GM18499 (cell line): ENCODE measurements at regions not wholly inside any gene's neighbourhood (a gene's known extent, or its start where the extent isn't known, plus 50 kb on each side); places are given as distances from the start of the nearest gene placed in this dataset.
A peak's percentile ranks its signal among the peaks of the same experiment; 100 is the strongest.
"Not testable (repeated sequence)": the region's sequence is repeated elsewhere in the genome, so short reads cannot be mapped to it uniquely, and the experiment has no call there.

Source experiments
- ATAC-seq: cut with Tn5 transposase; IDR thresholded peaks from one replicate; pipeline ENCODE4 v1.9.1; 2021; ENCODE audit warnings: moderate number of reproducible peaks; ENCODE audit not compliant: insufficient read depth, unreplicated experiment

GRCh38 chr5:143547342-143547741 is 143.9 kb upstream of the NR3C1 start:
- no peak for ATAC-seq

DNA sequence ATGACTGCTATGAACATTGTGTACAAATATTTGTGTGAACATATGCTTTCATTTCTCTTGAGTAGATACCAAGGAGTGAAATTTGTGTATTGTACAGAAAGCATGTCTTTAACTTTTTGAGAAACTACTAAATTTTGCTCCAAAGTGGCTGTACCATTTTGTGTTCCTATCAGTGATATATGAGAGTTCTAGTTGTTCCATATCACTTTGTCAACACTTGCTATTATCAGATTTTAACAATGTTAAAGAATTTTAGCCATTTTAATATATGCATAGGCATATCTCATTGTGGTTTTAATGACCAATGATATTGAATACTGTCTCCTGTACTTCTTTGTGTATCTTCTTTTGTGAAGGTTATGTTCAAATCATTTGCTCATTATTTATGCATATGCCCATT is 142.9 kb upstream of the NR3C1 start:
- ATAC-seq = no peak

GRCh38 chr5:143544606-143545005 is 141.1 kb upstream of the NR3C1 start:
- no peak for ATAC-seq

- no peak for ATAC-seq
Observed at GRCh38 chr5:143543358-143544255, 140.1 kb upstream of the NR3C1 start.

- ATAC-seq = no peak
Observed at GRCh38 chr5:143542798-143543144, 139.3 kb upstream of the NR3C1 start.

DNA sequence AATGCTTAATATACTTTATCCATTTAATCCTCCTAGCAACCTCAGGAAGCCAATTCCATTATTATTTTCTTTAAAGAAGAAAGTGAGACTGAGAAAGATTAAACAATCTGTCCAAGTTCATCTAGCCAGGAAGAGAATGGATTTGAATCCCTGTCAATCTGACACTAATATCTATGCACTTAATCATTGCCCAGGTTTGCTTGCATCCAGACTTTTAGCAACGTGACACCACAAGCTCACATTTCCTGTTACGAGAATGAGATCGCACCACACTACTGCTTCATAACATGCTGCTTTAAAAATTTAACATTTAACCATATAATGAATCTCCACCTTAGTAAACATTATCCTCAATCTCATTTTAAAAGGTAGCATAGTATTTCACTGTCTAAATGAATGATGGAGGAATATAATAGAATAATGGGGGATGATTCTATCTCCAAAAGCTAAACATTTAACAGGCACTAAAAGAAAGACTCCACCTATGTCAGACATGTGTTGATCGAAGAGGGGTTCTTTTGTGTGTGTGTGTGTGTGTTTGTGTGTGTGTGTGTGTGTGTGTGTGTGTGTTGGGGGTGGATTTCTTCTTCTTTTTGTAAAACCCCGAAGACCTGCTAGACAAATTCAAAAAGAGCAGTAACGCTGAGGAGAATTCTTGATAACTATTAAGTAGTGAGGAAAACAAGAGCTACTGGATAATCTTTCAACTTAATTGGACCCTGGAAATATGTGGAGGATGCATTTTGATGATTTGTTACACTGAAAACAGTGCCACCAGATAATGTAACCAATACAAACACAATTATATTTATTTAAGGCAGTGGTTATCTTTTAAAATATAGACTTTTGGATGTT is 138.7 kb upstream of the NR3C1 start:
- no peak for ATAC-seq

DNA sequence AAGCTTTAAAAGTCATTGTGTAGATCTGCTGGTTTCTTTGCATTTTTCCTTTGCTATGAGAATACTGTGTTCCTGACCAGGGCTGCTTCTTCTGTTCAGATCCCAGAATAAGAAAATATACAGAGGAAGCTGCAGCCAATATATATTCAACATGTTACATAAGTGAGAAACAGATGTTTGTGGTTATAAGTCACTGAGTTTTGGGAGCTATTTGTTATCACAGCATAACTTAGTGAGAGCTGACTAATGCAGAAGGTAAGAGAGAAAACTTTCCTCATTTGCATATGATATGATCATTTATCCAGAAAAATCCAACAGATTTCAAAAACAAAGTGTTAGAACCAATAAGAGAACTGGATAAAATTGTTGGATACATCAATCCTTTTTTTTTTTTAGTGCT is 136.3 kb upstream of the NR3C1 start:
- no peak for ATAC-seq

GRCh38 chr5:143537056-143537455 is 133.6 kb upstream of the NR3C1 start:
- ATAC-seq = no peak

GRCh38 chr5:143536364-143536763 is 132.9 kb upstream of the NR3C1 start:
- no peak for ATAC-seq

GRCh38 chr5:143534761-143535154 is 131.3 kb upstream of the NR3C1 start:
- no peak for ATAC-seq

DNA sequence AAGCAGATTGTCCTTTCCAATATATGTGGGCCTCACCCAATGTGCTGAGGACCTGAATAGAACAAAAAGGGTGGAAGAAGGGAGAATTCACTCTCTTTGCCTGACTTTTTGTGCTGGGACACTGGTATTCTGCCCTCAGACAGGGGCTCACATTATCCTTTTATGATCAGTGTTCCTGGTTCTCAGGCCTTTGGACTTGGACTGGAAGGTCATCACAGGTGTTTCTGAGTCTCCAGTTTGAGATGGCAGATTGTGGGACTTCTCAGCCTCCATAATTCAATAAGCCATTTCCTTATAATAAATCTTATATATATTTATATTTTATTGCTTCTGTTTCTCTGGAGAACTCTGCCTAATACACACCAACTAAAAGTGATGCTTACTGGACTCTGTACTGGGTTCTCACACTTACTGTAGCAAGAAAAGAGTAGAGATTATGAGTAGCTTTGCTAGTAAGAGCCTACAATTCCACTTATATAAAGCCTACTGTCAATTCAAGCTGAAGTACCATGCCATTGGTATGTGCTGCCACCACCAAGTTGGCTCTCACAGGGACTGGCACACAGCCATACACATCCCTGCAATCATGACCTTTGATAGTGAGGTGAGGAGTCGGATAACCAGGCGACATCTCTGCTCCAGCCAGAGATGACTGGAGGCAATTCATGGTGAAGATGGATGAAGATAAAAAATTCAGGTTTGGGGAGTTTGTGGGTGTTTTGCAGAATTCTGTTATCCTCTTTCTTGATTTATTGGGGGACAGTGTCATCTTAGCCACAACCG is 130.7 kb upstream of the NR3C1 start:
- no peak for ATAC-seq

GRCh38 chr5:143533475-143533874 is 130.0 kb upstream of the NR3C1 start:
- ATAC-seq = no peak

DNA sequence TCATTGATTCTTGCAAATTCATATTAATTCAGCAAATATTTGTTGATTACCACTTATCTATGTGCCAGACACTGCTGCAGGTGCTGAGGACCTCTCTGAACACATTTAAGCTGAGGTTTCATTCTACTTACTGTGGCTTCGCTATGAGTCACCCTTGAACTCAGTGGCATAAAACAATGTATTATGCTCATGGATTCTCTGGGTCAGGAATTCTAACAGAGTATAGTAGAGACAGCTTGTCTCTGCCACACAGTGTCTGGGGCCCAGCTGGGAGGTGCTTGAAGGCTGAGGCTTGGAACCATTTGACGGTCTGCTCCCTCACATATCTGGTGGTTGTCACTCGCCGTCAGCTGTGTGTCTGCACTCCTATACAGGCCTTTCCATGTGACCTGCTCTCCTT is 124.3 kb upstream of the NR3C1 start:
- ATAC-seq = peak; percentile 80

DNA sequence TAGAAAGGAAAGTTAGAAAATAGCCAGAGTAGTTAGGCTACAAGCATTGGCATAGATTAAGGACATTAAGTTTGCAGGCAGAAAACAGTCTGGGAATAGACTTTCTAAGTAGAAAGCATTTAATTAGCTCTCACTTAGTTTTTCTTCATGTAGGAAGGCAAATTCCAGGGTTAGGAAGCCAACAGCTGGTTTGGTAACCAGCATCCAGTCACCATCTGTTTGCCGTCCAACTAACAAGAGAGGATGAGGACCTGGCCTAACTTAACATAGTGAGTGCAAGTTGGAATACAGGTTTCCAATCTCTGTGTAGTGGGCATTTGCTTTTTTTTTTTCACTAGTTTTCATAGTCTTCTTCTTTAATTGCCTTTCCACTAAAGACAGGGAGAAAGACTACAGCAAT is 121.7 kb upstream of the NR3C1 start:
- no peak for ATAC-seq

- no peak for ATAC-seq
Observed at GRCh38 chr5:143524338-143524945, 121.0 kb upstream of the NR3C1 start.

DNA sequence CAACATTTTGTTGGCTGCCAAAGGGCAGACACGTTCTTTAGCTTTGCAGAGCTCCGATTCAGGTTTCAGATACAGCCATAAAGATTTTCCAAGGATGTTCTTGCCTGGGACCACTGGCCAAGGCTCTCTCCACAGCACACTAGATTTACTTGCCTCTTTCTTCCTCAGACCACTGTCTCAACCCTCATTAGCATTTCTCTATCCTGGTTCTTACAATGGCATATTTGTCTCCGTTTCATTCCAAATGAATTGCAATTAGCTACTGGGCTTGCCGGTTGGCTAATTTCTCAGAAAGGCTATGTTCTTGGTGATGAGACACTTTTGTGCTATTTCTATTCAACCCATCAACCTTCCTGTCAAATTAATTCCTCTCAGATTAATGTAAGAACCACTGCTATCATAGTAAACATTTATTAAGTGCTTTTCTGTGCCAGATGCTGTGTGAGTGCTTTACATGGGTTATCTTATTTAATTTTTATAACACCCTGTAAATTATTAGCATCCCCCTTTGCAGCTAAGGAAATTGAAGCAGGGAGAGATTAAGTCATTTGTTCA is 118.4 kb upstream of the NR3C1 start:
- ATAC-seq = no peak

GRCh38 chr5:143521141-143521540 is 117.7 kb upstream of the NR3C1 start:
- ATAC-seq = no peak

GRCh38 chr5:143519215-143519614 is 115.7 kb upstream of the NR3C1 start:
- not testable (repeated sequence) for ATAC-seq

DNA sequence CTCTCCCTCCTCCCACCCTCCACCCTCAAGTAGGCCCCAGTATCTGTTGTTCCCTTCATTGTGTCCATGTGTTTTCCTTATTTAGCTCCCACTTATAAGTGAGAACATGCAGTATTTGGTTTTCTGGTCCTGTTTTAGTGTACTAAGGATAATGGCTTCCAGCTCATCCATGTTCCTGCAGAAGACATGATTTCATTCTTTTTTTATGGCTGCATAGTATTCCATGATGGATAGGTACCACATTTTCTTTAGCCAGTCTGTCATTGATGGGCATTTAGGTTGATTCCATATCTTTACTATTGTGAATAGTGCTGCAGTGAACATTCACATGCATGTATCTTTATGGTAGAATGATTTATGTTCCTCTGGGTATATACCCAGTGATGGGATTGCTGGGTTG is 114.3 kb upstream of the NR3C1 start:
- not testable (repeated sequence) for ATAC-seq

GRCh38 chr5:143516249-143516648 is 112.8 kb upstream of the NR3C1 start:
- ATAC-seq = no peak
